Prostate gland (tissue), 2 donors: ENCODE measurements at regions not wholly inside any gene's neighbourhood (a gene's known extent, or its start where the extent isn't known, plus 50 kb on each side); places are given as distances from the start of the nearest gene placed in this dataset.

Experiments used
- DNase-seq: peaks from one replicate; pipeline ENCODE4 v3.0.0-alpha.2; 2019; ENCODE audit warnings: low spot score
- H3K27ac ChIP-seq, 2 donors: fragments of 200-600 bp; sonication (generic); 2 replicates each; pipeline ENCODE4 v1.5.1; 2017 to 2019
- H3K27me3 ChIP-seq: fragments of 200-600 bp; sonication (generic); replicated peaks from 2 replicates; pipeline ENCODE4 v1.5.1; 2019; ENCODE audit not compliant: insufficient read depth
- H3K36me3 ChIP-seq, 2 donors: fragments of 200-600 bp; sonication (generic); 1 replicate in 1 of 2; 2 replicates in 1 of 2; pipeline versions ENCODE4 v1.5.1 to v1.8.1; 2017 to 2019
- H3K4me1 ChIP-seq: fragments of 200-600 bp; sonication (generic); replicated peaks from 2 replicates; pipeline ENCODE4 v1.5.1; 2019
- H3K4me3 ChIP-seq, 2 donors: fragments of 200-600 bp; sonication (generic); 2 replicates each; pipeline ENCODE4 v1.5.1; 2017 to 2019
- H3K9me3 ChIP-seq: fragments of 200-600 bp; sonication (generic); 2 replicates; pipeline ENCODE4 v1.5.1; 2017
- CTCF ChIP-seq, 4 experiments: fragments of 200-600 bp in 2 of 4; fragments of 450-650 bp in 2 of 4; sonication (generic) in 2 of 4; IDR thresholded peaks; 1 replicate in 3 of 4; 2 replicates in 1 of 4; pipeline ENCODE4 v1.5.1; 2016 to 2019; ENCODE audit warnings: antibody characterized with exemption in 4 of 4, mild to moderate bottlenecking in 2 of 4, moderate library complexity in 2 of 4
- POLR2A ChIP-seq: fragments of 450-650 bp; IDR thresholded peaks from one replicate; pipeline ENCODE4 v1.6.1; 2016; ENCODE audit warnings: antibody characterized with exemption, mild to moderate bottlenecking
- POLR2AphosphoS5 ChIP-seq: sonication (generic); formaldehyde crosslinking; IDR thresholded peaks from one replicate; pipeline ENCODE4 v1.6.1; 2017; ENCODE audit warnings: antibody characterized with exemption
- WGBS: methylation state at CpG from one replicate; pipeline ENCODE4 v1.1.5; 2018; 5-methylcytosine and 5-hydroxymethylcytosine counted together
- intact Hi-C: fragments of 100-400 bp; cut with DNase I; formaldehyde crosslinking; loops from one replicate; pipeline ENCODE4 v1.14.2; 2022

GRCh38 chr1:95584315-95584714, 350.3 kb downstream of the RWDD3 start:
- H3K36me3 ChIP-seq, result no peaks in the 10 kb centered on the region
- no peak for TF ChIP-seq POLR2A
- no peak for TF ChIP-seq CTCF (IDR thresholded peaks at IDR 0.05)
- no peak for TF ChIP-seq POLR2AphosphoS5
- H3K4me1 ChIP-seq, result no peaks in the 10 kb centered on the region
- no peaks in the 10 kb centered on the region for H3K27me3 ChIP-seq
- DNase-seq, result no peak
- H3K9me3 ChIP-seq, result no peaks in the 10 kb centered on the region
- H3K27ac ChIP-seq, result no peak overlapping the region
- H3K4me3 ChIP-seq, result no peak overlapping the region
- WGBS, result 94% methylated on average over 4 of the region's 4 CpGs
- intact Hi-C loops, result no loop called here

GRCh38 chr1:95604771-95605170, 370.8 kb downstream of the RWDD3 start:
- no peaks in the 10 kb centered on the region for H3K9me3 ChIP-seq
- no peaks in the 10 kb centered on the region for H3K36me3 ChIP-seq
- no peaks in the 10 kb centered on the region for H3K27me3 ChIP-seq
- DNase-seq, result no peak
- no peak overlapping the region for H3K4me3 ChIP-seq
- WGBS, result 10% methylated on average over 3 of the region's 3 CpGs
- TF ChIP-seq POLR2A, result no peak
- TF ChIP-seq POLR2AphosphoS5, result no peak
- TF ChIP-seq CTCF (IDR thresholded peaks at IDR 0.05), result no peak
- no peaks in the 10 kb centered on the region for H3K4me1 ChIP-seq
- no peak overlapping the region for H3K27ac ChIP-seq
- intact Hi-C loops, result no loop called here

- no peaks in the 10 kb centered on the region for H3K27me3 ChIP-seq
- no peak overlapping the region for H3K4me3 ChIP-seq
- H3K27ac ChIP-seq, result no peak overlapping the region
- H3K36me3 ChIP-seq, result no peaks in the 10 kb centered on the region
- H3K9me3 ChIP-seq, result no peaks in the 10 kb centered on the region
- TF ChIP-seq POLR2A, result no peak
- no peak for TF ChIP-seq CTCF (IDR thresholded peaks at IDR 0.05)
- TF ChIP-seq POLR2AphosphoS5, result no peak
- H3K4me1 ChIP-seq, result no peaks in the 10 kb centered on the region
- 83% methylated on average over 5 of the region's 5 CpGs for WGBS
- intact Hi-C loops, result no loop called here
- no peak for DNase-seq
These were observed 380.2 kb downstream of the RWDD3 start for GRCh38 chr1:95614197-95614596.

- H3K27ac ChIP-seq, result no peak overlapping the region
- H3K36me3 ChIP-seq, result no peaks in the 10 kb centered on the region
- TF ChIP-seq POLR2AphosphoS5, result no peak
- TF ChIP-seq CTCF (IDR thresholded peaks at IDR 0.05), result no peak
- no peak for TF ChIP-seq POLR2A
- no peaks in the 10 kb centered on the region for H3K9me3 ChIP-seq
- no peaks in the 10 kb centered on the region for H3K27me3 ChIP-seq
- H3K4me3 ChIP-seq, result no peak overlapping the region
- no peak for DNase-seq
- H3K4me1 ChIP-seq, result no peaks in the 10 kb centered on the region
- WGBS, result 78% methylated on average over 3 of the region's 3 CpGs
- intact Hi-C loops, result no loop called here
These were observed 381.4 kb downstream of the RWDD3 start for GRCh38 chr1:95615421-95615820.

GRCh38 chr1:95620076-95620475, 386.1 kb downstream of the RWDD3 start:
- no peaks in the 10 kb centered on the region for H3K4me1 ChIP-seq
- H3K4me3 ChIP-seq, result no peak overlapping the region
- H3K9me3 ChIP-seq, result no peaks in the 10 kb centered on the region
- H3K36me3 ChIP-seq, result no peaks in the 10 kb centered on the region
- TF ChIP-seq POLR2AphosphoS5, result no peak
- TF ChIP-seq CTCF (IDR thresholded peaks at IDR 0.05), result no peak
- TF ChIP-seq POLR2A, result no peak
- no peak for DNase-seq
- H3K27ac ChIP-seq, result no peak overlapping the region
- intact Hi-C loops, result no loop called here
- no peaks in the 10 kb centered on the region for H3K27me3 ChIP-seq
- 85% methylated on average over 5 of the region's 5 CpGs for WGBS
